Fibroblast of lung (primary cell): ENCODE measurements at regions not wholly inside any gene's neighbourhood (a gene's known extent, or its start where the extent isn't known, plus 50 kb on each side); places are given as distances from the start of the nearest gene placed in this dataset.

ENCODE experiments used
- CTCF ChIP-seq, 2 donors: IDR thresholded peaks in 1 of 2; conservative IDR thresholded peaks in 1 of 2; 1 replicate in 1 of 2; 2 replicates in 1 of 2; pipeline ENCODE4 v1.5.1; 2011 to 2012; ENCODE audit warnings: low read length in 2 of 2, control low read depth in 1 of 2, inconsistent platforms in 1 of 2, low read depth in 1 of 2, mild to moderate bottlenecking in 1 of 2
- EZH2 ChIP-seq: IDR thresholded peaks from 2 replicates; pipeline ENCODE4 v1.5.1; 2012; ENCODE audit warnings: low read length, control low read depth, mild to moderate bottlenecking; ENCODE audit errors: missing control alignments

GRCh38 chr10:4717670-4718069, 108.3 kb upstream of the AKR1E2 start:
- no peak for TF ChIP-seq CTCF (conservative IDR thresholded peaks at IDR 0.05 in 1 of 2, IDR thresholded peaks at IDR 0.05 in 1 of 2; ENCODE audit: low read depth in 1 of 2, low read length in 2 of 2)
- TF ChIP-seq EZH2 = no peak
